TTC549 (cell line): ENCODE measurements at regions not wholly inside any gene's neighbourhood (a gene's known extent, or its start where the extent isn't known, plus 50 kb on each side); places are given as distances from the start of the nearest gene placed in this dataset.

Source experiments
- FAIRE-seq: peaks from 2 replicates; lab custom pipeline; 2012; peaks lifted over from hg19 to GRCh38; lab: Jason Lieb, UNC

GRCh38 chr6:140440223-140440835 is 1065.9 kb upstream of the CITED2 start:
- no peak for FAIRE-seq

GRCh38 chr6:140438346-140438735 is 1063.9 kb upstream of the CITED2 start:
- no peak for FAIRE-seq

- FAIRE-seq = no peak
Measured at GRCh38 chr6:140437619-140438345, 1063.3 kb upstream of the CITED2 start.

GRCh38 chr6:140436023-140436811 is 1061.8 kb upstream of the CITED2 start:
- peak; percentile 52 for FAIRE-seq

- no peak for FAIRE-seq
Measured at GRCh38 chr6:140434761-140435160, 1060.3 kb upstream of the CITED2 start.

GRCh38 chr6:140433072-140433471 is 1058.6 kb upstream of the CITED2 start:
- no peak for FAIRE-seq

- no peak for FAIRE-seq
Measured at GRCh38 chr6:140427842-140428241, 1053.4 kb upstream of the CITED2 start.

GRCh38 chr6:140414966-140415620 is 1040.6 kb upstream of the CITED2 start:
- no peak for FAIRE-seq

- FAIRE-seq = no peak
Measured at GRCh38 chr6:140403020-140403419, 1028.6 kb upstream of the CITED2 start.

GRCh38 chr6:140401761-140402160 is 1027.3 kb upstream of the CITED2 start:
- no peak for FAIRE-seq

GRCh38 chr6:140398076-140398475 is 1023.6 kb upstream of the CITED2 start:
- FAIRE-seq = no peak

- FAIRE-seq = no peak
Measured at GRCh38 chr6:140397106-140397505, 1022.7 kb upstream of the CITED2 start.

GRCh38 chr6:140393665-140394540 is 1019.5 kb upstream of the CITED2 start:
- FAIRE-seq = no peak

GRCh38 chr6:140388815-140389214 is 1014.4 kb upstream of the CITED2 start:
- peak; percentile 26 for FAIRE-seq

- FAIRE-seq = no peak
Measured at GRCh38 chr6:140388192-140388802, 1013.8 kb upstream of the CITED2 start.

GRCh38 chr6:140385679-140386078 is 1011.2 kb upstream of the CITED2 start:
- FAIRE-seq = no peak

- no peak for FAIRE-seq
Measured at GRCh38 chr6:140382355-140382754, 1007.9 kb upstream of the CITED2 start.

GRCh38 chr6:140380427-140381218 is 1006.2 kb upstream of the CITED2 start:
- FAIRE-seq = no peak

- no peak for FAIRE-seq
Measured at GRCh38 chr6:140379919-140380318, 1005.5 kb upstream of the CITED2 start.

- FAIRE-seq = no peak
Measured at GRCh38 chr6:140376209-140376608, 1001.8 kb upstream of the CITED2 start.
